HEK293 (cell line): ENCODE measurements at regions not wholly inside any gene's neighbourhood (a gene's known extent, or its start where the extent isn't known, plus 50 kb on each side); places are given as distances from the start of the nearest gene placed in this dataset.

Experiments used
- CTCF ChIA-PET: fragments of 350-600 bp; formaldehyde crosslinking; extraction: SDS; loops from one replicate; lab custom pipeline; 2021; ENCODE audit warnings: antibody characterized with exemption; lab: Yijun Ruan, JAX
- POLR2A ChIA-PET: fragments of 300-600 bp; formaldehyde crosslinking; extraction: SDS; loops from one replicate; lab custom pipeline; 2020; ENCODE audit warnings: antibody characterized with exemption, inconsistent platforms; lab: Yijun Ruan, JAX
- H3K27ac ChIP-seq: fragments of 200-500 bp; sonication (Bioruptor generic); 2 replicates; pipeline ENCODE4 v1.5.1; 2014; ENCODE audit warnings: low read depth, low read length, control low read depth, inconsistent platforms; ENCODE audit errors: extremely low read depth
- H3K36me3 ChIP-seq, 2 experiments: fragments of 200-500 bp in 1 of 2; sonication (Bioruptor generic) in 1 of 2; 1 replicate in 1 of 2; 2 replicates in 1 of 2; pipeline ENCODE4 v1.5.1; 2014 to 2017; ENCODE audit warnings: inconsistent platforms in 2 of 2, low read length in 2 of 2; ENCODE audit not compliant: control insufficient read depth in 2 of 2, insufficient read depth in 1 of 2
- H3K4me1 ChIP-seq: fragments of 200-500 bp; sonication (Bioruptor generic); 2 replicates; pipeline ENCODE4 v1.5.1; 2014; ENCODE audit warnings: mild to moderate bottlenecking, low read length, inconsistent platforms; ENCODE audit not compliant: control insufficient read depth, insufficient read depth
- H3K4me3 ChIP-seq: 2 replicates; pipeline ENCODE4 v1.5.1; 2011; ENCODE audit warnings: low read depth, mild to moderate bottlenecking, control low read depth, low read length, moderate library complexity
- H3K9me3 ChIP-seq: fragments of 200-500 bp; sonication (Bioruptor generic); 2 replicates; pipeline ENCODE4 v1.5.1; 2014; ENCODE audit warnings: low read depth, low read length, inconsistent platforms; ENCODE audit not compliant: control insufficient read depth, insufficient read depth
- BCL11B ChIP-seq: fragments of 450-650 bp; formaldehyde crosslinking; IDR thresholded peaks from 2 replicates; pipeline ENCODE4 v1.5.1; 2016; ENCODE audit warnings: low read depth, missing biosample characterization, missing genetic modification characterization
- IKZF3 ChIP-seq: fragments of 450-650 bp; IDR thresholded peaks from 2 replicates; pipeline ENCODE4 v1.5.0; 2018; ENCODE audit warnings: missing biosample characterization, mild to moderate bottlenecking, missing genetic modification characterization, moderate library complexity
- KLF8 ChIP-seq: fragments of 450-650 bp; formaldehyde crosslinking; IDR thresholded peaks from 2 replicates; pipeline ENCODE4 v1.5.1; 2016; ENCODE audit warnings: missing biosample characterization, missing genetic modification characterization
- KLF9 ChIP-seq: fragments of 450-650 bp; formaldehyde crosslinking; IDR thresholded peaks from 2 replicates; pipeline ENCODE4 v1.5.1; 2016; ENCODE audit warnings: missing biosample characterization, missing genetic modification characterization, low read depth
- OVOL3 ChIP-seq: fragments of 450-650 bp; formaldehyde crosslinking; IDR thresholded peaks from 2 replicates; pipeline ENCODE4 v1.5.1; 2016; ENCODE audit warnings: missing biosample characterization, missing genetic modification characterization
- SETDB1 ChIP-seq: IDR thresholded peaks from one replicate; pipeline ENCODE4 v1.6.1; 2017; ENCODE audit warnings: mild to moderate bottlenecking, low read length, moderate library complexity, mixed read lengths; ENCODE audit not compliant: insufficient read length
- WT1 ChIP-seq: fragments of 450-650 bp; formaldehyde crosslinking; IDR thresholded peaks from 2 replicates; pipeline ENCODE4 v1.5.1; 2016; ENCODE audit warnings: missing biosample characterization, missing genetic modification characterization
- ZFP3 ChIP-seq: fragments of 450-650 bp; formaldehyde crosslinking; IDR thresholded peaks from 2 replicates; pipeline ENCODE4 v1.5.1; 2016; ENCODE audit warnings: low read depth, missing biosample characterization, missing genetic modification characterization
- ZNF10 ChIP-seq: fragments of 450-650 bp; formaldehyde crosslinking; IDR thresholded peaks from 2 replicates; pipeline ENCODE4 v1.5.1; 2017; ENCODE audit warnings: missing biosample characterization, missing genetic modification characterization
- ZNF114 ChIP-seq: fragments of 450-650 bp; formaldehyde crosslinking; IDR thresholded peaks from 2 replicates; pipeline ENCODE4 v1.5.0; 2017; ENCODE audit warnings: missing biosample characterization, missing genetic modification characterization
- ZNF121 ChIP-seq: fragments of 450-650 bp; formaldehyde crosslinking; IDR thresholded peaks from 2 replicates; pipeline ENCODE4 v1.5.1; 2016; ENCODE audit warnings: missing biosample characterization, missing genetic modification characterization
- ZNF350 ChIP-seq: fragments of 450-650 bp; formaldehyde crosslinking; IDR thresholded peaks from 2 replicates; pipeline ENCODE4 v1.5.0; 2017; ENCODE audit warnings: missing biosample characterization, mild to moderate bottlenecking, missing genetic modification characterization
- ZNF394 ChIP-seq: fragments of 450-650 bp; formaldehyde crosslinking; IDR thresholded peaks from 2 replicates; pipeline ENCODE4 v1.5.1; 2016; ENCODE audit warnings: missing biosample characterization, missing genetic modification characterization, mild to moderate bottlenecking, moderate library complexity, borderline replicate concordance
- ZNF404 ChIP-seq: fragments of 450-650 bp; formaldehyde crosslinking; IDR thresholded peaks from 2 replicates; pipeline ENCODE4 v1.5.1; 2017; ENCODE audit warnings: missing biosample characterization, missing genetic modification characterization
- ZNF510 ChIP-seq: fragments of 450-650 bp; formaldehyde crosslinking; IDR thresholded peaks from 2 replicates; pipeline ENCODE4 v1.5.1; 2018; ENCODE audit warnings: mild to moderate bottlenecking, missing genetic modification characterization, missing biosample characterization; ENCODE audit not compliant: insufficient replicate concordance
- ZNF558 ChIP-seq: fragments of 450-650 bp; formaldehyde crosslinking; IDR thresholded peaks from 2 replicates; pipeline ENCODE4 v1.5.1; 2016; ENCODE audit warnings: missing biosample characterization, missing genetic modification characterization
- ZNF571 ChIP-seq: fragments of 450-650 bp; formaldehyde crosslinking; IDR thresholded peaks from 2 replicates; pipeline ENCODE4 v1.5.0; 2017; ENCODE audit warnings: missing biosample characterization, missing genetic modification characterization
- ZNF664 ChIP-seq: fragments of 450-650 bp; formaldehyde crosslinking; IDR thresholded peaks from 2 replicates; pipeline ENCODE4 v1.5.1; 2016; ENCODE audit warnings: missing biosample characterization, missing genetic modification characterization
- ZSCAN16 ChIP-seq: fragments of 450-650 bp; formaldehyde crosslinking; IDR thresholded peaks from 2 replicates; pipeline ENCODE4 v1.5.1; 2016; ENCODE audit warnings: missing biosample characterization, missing genetic modification characterization
- ZSCAN23 ChIP-seq: fragments of 450-650 bp; formaldehyde crosslinking; IDR thresholded peaks from 2 replicates; pipeline ENCODE4 v1.5.1; 2016; ENCODE audit warnings: missing biosample characterization, missing genetic modification characterization
- TF ChIP-seq, protein P1 (sequence below): fragments of 450-650 bp; formaldehyde crosslinking; IDR thresholded peaks from 2 replicates; pipeline ENCODE4 v1.5.1; 2016; ENCODE audit warnings: missing biosample characterization, missing genetic modification characterization
- TF ChIP-seq, protein P2 (sequence below): fragments of 450-650 bp; formaldehyde crosslinking; IDR thresholded peaks from 2 replicates; pipeline ENCODE4 v1.5.1; 2016; ENCODE audit warnings: missing biosample characterization, missing genetic modification characterization
- TF ChIP-seq, protein P3 (sequence below): fragments of 450-650 bp; formaldehyde crosslinking; IDR thresholded peaks from 2 replicates; pipeline ENCODE4 v1.5.1; 2016; ENCODE audit warnings: missing biosample characterization, missing genetic modification characterization
- TF ChIP-seq, protein P4 (sequence below): fragments of 450-650 bp; formaldehyde crosslinking; IDR thresholded peaks from 2 replicates; pipeline ENCODE4 v1.5.1; 2016; ENCODE audit warnings: missing biosample characterization, missing genetic modification characterization
- TF ChIP-seq, protein P5 (sequence below): fragments of 450-650 bp; IDR thresholded peaks from 2 replicates; pipeline ENCODE4 v1.5.1; 2018; ENCODE audit warnings: missing biosample characterization, mild to moderate bottlenecking, missing genetic modification characterization
- TF ChIP-seq, protein P6 (sequence below): fragments of 450-650 bp; formaldehyde crosslinking; IDR thresholded peaks from 2 replicates; pipeline ENCODE4 v1.5.1; 2017; ENCODE audit warnings: missing biosample characterization, missing genetic modification characterization

DNA sequence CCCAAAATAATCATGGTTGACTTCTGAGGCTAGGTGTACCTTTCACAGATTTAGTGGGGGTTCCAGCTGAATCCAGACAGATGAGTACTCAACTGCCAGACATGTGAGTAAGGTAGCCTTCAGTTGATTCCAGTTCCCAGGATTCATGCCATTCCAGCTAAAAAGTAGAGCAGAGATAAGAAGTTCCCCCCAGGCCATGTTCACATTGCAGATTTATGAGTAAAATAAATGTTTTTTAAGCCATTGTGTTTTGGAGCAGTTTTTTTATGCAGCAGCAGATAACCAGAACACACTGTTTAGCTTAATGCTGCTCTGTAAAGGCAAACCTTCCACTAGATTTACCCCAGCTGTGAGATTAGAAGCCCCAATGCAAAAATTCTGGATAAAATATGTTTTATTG, 245.0 kb downstream of the RFPL4B start:
- no peak overlapping the region for H3K4me3 ChIP-seq
- POLR2A ChIA-PET: no interaction called here
- no peak overlapping the region for H3K27ac ChIP-seq
- TF ChIP-seq WT1 (tag by site-specific recombination) (no peak), ZNF571 (tag by site-specific recombination) (no peak), ZNF558 (tag by site-specific recombination) (no peak), OVOL3 (tag by site-specific recombination) (no peak), ZFP3 (no peak), BCL11B (no peak), ZNF121 (tag by site-specific recombination) (no peak), KLF9 (tag by site-specific recombination) (no peak), ZNF404 (no peak), ZSCAN23 (tag by site-specific recombination) (no peak), SETDB1 (no peak), ZNF664 (tag by site-specific recombination) (no peak)
- TF ChIP-seq, protein P1, sequence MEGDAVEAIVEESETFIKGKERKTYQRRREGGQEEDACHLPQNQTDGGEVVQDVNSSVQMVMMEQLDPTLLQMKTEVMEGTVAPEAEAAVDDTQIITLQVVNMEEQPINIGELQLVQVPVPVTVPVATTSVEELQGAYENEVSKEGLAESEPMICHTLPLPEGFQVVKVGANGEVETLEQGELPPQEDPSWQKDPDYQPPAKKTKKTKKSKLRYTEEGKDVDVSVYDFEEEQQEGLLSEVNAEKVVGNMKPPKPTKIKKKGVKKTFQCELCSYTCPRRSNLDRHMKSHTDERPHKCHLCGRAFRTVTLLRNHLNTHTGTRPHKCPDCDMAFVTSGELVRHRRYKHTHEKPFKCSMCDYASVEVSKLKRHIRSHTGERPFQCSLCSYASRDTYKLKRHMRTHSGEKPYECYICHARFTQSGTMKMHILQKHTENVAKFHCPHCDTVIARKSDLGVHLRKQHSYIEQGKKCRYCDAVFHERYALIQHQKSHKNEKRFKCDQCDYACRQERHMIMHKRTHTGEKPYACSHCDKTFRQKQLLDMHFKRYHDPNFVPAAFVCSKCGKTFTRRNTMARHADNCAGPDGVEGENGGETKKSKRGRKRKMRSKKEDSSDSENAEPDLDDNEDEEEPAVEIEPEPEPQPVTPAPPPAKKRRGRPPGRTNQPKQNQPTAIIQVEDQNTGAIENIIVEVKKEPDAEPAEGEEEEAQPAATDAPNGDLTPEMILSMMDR: no peak
- TF ChIP-seq, protein P2, sequence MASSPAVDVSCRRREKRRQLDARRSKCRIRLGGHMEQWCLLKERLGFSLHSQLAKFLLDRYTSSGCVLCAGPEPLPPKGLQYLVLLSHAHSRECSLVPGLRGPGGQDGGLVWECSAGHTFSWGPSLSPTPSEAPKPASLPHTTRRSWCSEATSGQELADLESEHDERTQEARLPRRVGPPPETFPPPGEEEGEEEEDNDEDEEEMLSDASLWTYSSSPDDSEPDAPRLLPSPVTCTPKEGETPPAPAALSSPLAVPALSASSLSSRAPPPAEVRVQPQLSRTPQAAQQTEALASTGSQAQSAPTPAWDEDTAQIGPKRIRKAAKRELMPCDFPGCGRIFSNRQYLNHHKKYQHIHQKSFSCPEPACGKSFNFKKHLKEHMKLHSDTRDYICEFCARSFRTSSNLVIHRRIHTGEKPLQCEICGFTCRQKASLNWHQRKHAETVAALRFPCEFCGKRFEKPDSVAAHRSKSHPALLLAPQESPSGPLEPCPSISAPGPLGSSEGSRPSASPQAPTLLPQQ (tag by site-specific recombination): no peak
- TF ChIP-seq, protein P3, sequence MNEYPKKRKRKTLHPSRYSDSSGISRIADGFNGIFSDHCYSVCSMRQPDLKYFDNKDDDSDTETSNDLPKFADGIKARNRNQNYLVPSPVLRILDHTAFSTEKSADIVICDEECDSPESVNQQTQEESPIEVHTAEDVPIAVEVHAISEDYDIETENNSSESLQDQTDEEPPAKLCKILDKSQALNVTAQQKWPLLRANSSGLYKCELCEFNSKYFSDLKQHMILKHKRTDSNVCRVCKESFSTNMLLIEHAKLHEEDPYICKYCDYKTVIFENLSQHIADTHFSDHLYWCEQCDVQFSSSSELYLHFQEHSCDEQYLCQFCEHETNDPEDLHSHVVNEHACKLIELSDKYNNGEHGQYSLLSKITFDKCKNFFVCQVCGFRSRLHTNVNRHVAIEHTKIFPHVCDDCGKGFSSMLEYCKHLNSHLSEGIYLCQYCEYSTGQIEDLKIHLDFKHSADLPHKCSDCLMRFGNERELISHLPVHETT: no peak
- TF ChIP-seq, all 188 proteins: peak for 0
- Histone ChIP-seq H3K36me3 (no peaks in the 10 kb centered on the region), H3K9me3 (no peaks in the 10 kb centered on the region), H3K4me1 (no peaks in the 10 kb centered on the region)
- CTCF ChIA-PET: no interaction called here

DNA sequence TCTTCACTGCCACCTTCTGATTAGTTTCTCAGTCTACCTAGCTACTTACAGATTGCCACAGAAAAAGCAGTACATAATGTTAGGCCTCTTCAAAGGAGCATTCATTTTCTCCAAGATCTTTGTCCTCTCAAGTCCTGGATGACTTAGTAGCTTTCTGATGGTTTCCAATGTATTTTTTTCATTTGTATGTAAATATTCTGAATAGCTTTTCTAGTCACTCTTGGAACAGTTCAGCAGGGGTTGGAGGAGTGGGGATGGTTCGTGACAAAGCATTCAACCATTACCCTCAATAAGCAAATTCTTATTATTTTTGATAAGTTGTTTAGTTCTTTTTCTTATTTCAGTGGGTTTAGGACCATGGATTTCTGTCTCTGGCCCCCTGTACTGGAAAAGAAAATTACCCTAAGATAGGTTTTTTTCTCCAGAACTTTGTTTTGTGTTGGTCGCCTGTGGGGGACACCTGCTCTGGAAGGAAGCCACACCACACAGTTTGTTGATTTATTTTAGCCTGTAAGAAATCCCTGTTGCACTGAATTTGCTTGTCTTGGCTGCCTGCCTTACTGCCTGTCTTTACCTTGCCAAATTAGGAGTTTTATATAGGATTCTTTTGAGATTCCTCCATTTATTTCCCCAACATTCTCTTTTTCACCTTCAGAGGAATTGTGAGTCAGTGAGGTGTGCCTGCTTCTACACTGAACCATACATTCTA, 247.9 kb downstream of the RFPL4B start:
- Histone ChIP-seq H3K4me3 (no peak overlapping the region), H3K36me3 (no peaks in the 10 kb centered on the region), H3K9me3 (no peaks in the 10 kb centered on the region), H3K27ac (no peak overlapping the region), H3K4me1 (no peaks in the 10 kb centered on the region)
- POLR2A ChIA-PET: no interaction called here
- CTCF ChIA-PET: interaction anchor here (0.5 to 1.2 kb wide), 2 partner anchors 10 to 83 kb away, joined by 3 to 5 read pairs; no protein-coding TSS in a partner anchor
- TF ChIP-seq IKZF3 (tag by site-specific recombination) (no peak), ZNF664 (tag by site-specific recombination) (no peak), KLF8 (tag by site-specific recombination) (no peak), ZNF350 (tag by site-specific recombination) (no peak), ZNF510 (tag by site-specific recombination) (no peak), ZNF404 (no peak), ZNF114 (tag by site-specific recombination) (no peak), ZNF394 (tag by site-specific recombination) (no peak), ZNF10 (tag by site-specific recombination) (no peak), ZSCAN16 (tag by site-specific recombination) (no peak)
- TF ChIP-seq, protein P4, sequence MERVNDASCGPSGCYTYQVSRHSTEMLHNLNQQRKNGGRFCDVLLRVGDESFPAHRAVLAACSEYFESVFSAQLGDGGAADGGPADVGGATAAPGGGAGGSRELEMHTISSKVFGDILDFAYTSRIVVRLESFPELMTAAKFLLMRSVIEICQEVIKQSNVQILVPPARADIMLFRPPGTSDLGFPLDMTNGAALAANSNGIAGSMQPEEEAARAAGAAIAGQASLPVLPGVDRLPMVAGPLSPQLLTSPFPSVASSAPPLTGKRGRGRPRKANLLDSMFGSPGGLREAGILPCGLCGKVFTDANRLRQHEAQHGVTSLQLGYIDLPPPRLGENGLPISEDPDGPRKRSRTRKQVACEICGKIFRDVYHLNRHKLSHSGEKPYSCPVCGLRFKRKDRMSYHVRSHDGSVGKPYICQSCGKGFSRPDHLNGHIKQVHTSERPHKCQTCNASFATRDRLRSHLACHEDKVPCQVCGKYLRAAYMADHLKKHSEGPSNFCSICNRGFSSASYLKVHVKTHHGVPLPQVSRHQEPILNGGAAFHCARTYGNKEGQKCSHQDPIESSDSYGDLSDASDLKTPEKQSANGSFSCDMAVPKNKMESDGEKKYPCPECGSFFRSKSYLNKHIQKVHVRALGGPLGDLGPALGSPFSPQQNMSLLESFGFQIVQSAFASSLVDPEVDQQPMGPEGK (tag by site-specific recombination): no peak
- TF ChIP-seq, protein P5, sequence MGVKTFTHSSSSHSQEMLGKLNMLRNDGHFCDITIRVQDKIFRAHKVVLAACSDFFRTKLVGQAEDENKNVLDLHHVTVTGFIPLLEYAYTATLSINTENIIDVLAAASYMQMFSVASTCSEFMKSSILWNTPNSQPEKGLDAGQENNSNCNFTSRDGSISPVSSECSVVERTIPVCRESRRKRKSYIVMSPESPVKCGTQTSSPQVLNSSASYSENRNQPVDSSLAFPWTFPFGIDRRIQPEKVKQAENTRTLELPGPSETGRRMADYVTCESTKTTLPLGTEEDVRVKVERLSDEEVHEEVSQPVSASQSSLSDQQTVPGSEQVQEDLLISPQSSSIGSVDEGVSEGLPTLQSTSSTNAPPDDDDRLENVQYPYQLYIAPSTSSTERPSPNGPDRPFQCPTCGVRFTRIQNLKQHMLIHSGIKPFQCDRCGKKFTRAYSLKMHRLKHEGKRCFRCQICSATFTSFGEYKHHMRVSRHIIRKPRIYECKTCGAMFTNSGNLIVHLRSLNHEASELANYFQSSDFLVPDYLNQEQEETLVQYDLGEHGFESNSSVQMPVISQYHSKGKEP (tag by site-specific recombination): no peak
- TF ChIP-seq, protein P6, sequence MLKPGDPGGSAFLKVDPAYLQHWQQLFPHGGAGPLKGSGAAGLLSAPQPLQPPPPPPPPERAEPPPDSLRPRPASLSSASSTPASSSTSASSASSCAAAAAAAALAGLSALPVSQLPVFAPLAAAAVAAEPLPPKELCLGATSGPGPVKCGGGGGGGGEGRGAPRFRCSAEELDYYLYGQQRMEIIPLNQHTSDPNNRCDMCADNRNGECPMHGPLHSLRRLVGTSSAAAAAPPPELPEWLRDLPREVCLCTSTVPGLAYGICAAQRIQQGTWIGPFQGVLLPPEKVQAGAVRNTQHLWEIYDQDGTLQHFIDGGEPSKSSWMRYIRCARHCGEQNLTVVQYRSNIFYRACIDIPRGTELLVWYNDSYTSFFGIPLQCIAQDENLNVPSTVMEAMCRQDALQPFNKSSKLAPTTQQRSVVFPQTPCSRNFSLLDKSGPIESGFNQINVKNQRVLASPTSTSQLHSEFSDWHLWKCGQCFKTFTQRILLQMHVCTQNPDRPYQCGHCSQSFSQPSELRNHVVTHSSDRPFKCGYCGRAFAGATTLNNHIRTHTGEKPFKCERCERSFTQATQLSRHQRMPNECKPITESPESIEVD (tag by site-specific recombination): no peak
